HCT116 (cell line): ENCODE measurements at regions not wholly inside any gene's neighbourhood (a gene's known extent, or its start where the extent isn't known, plus 50 kb on each side); places are given as distances from the start of the nearest gene placed in this dataset.

ENCODE experiments used
- ATAC-seq: fragments of 200-7000 bp; cut with Tn5 transposase; 2 replicates; pipeline ENCODE4 v1.9.1; 2020; ENCODE audit warnings: mild to moderate bottlenecking, moderate library complexity
- BruUV-seq: library from RNA; stranded (reverse); fragments of 400-500 nt; replicated peaks from 2 replicates; lab custom pipeline; 2021; lab: Mats Ljungman, UMichigan
- CTCF ChIA-PET: fragments of 300-600 bp; sonication (Branson Sonifier 250); formaldehyde crosslinking; loops from one replicate; lab custom pipeline; 2021; ENCODE audit warnings: antibody characterized with exemption; lab: Charles Lee
- POLR2A ChIA-PET: fragments of 300-600, 350-600 bp; sonication (Branson Sonifier 250); formaldehyde crosslinking; loops from one replicate; lab custom pipeline; 2021; ENCODE audit warnings: antibody characterized with exemption; lab: Charles Lee
- RAD21 ChIA-PET, 2 experiments: fragments of 300-600 bp; sonication (Branson Sonifier 250); formaldehyde crosslinking; loops; one replicate each; lab custom pipeline; 2023; ENCODE audit warnings: low total read pairs in 2 of 2; ENCODE audit not compliant: uncharacterized antibody in 2 of 2, unreplicated experiment in 2 of 2, low non-redundant PET in 1 of 2; lab: Charles Lee
- DNase-seq: peaks from one replicate; pipeline ENCODE4 v3.0.0-alpha.2; 2010; ENCODE audit warnings: low read depth, low spot score
- H2AFZ ChIP-seq: fragments of 200-600 bp; shearing (Covaris generic), sonication (generic); 2 replicates; pipeline ENCODE4 v1.6.1; 2017; ENCODE audit warnings: low read depth, mixed run types, mixed read lengths, antibody characterized with exemption, low read length; ENCODE audit not compliant: poor library complexity, severe bottlenecking
- H3K27ac ChIP-seq: 2 replicates; pipeline ENCODE4 v1.5.1; 2012; ENCODE audit warnings: low read depth, low read length
- H3K27me3 ChIP-seq: fragments of 200-600 bp; sonication (generic); 2 replicates; pipeline ENCODE4 v1.6.1; 2016; ENCODE audit warnings: mixed run types, low read length, mixed read lengths; ENCODE audit not compliant: insufficient read depth
- H3K36me3 ChIP-seq, 2 experiments: fragments of 200-500 bp in 1 of 2; fragments of 200-600 bp in 1 of 2; sonication (Bioruptor generic) in 1 of 2; sonication (generic) in 1 of 2; 2 replicates each; pipeline versions ENCODE4 v1.5.1 to v1.6.1; 2014 to 2016; ENCODE audit warnings: low read length in 2 of 2, inconsistent platforms in 1 of 2, mixed read lengths in 1 of 2, mixed run types in 1 of 2; ENCODE audit not compliant: insufficient read depth in 2 of 2, control insufficient read depth in 1 of 2
- H3K4me1 ChIP-seq, 2 experiments: fragments of 200-600 bp in 1 of 2; sonication (generic) in 1 of 2; 2 replicates each; pipeline versions ENCODE4 v1.5.1 to v1.6.1; 2012 to 2017; ENCODE audit warnings: low read length in 2 of 2, inconsistent platforms in 1 of 2, mild to moderate bottlenecking in 1 of 2, mixed read lengths in 1 of 2, mixed run types in 1 of 2, moderate library complexity in 1 of 2; ENCODE audit not compliant: insufficient read depth in 2 of 2, control insufficient read depth in 1 of 2
- H3K4me2 ChIP-seq: fragments of 200-600 bp; sonication (generic); 2 replicates; pipeline ENCODE4 v1.6.1; 2017; ENCODE audit warnings: mixed run types, low read length, mixed read lengths
- H3K4me3 ChIP-seq, 2 experiments: fragments of 200-600 bp in 1 of 2; sonication (generic) in 1 of 2; replicated peaks in 1 of 2; 2 replicates each; pipeline ENCODE4 v1.5.1; 2011 to 2016; ENCODE audit warnings: low read length in 2 of 2, control low read depth in 1 of 2, low read depth in 1 of 2, mild to moderate bottlenecking in 1 of 2, mixed read lengths in 1 of 2, mixed run types in 1 of 2
- H3K79me2 ChIP-seq: fragments of 200-600 bp; sonication (generic); 2 replicates; pipeline ENCODE4 v1.6.1; 2017; ENCODE audit warnings: mild to moderate bottlenecking, mixed run types, low read length, moderate library complexity, mixed read lengths; ENCODE audit not compliant: insufficient read depth
- H3K9ac ChIP-seq: fragments of 200-600 bp; sonication (generic); 2 replicates; pipeline ENCODE4 v1.6.1; 2016; ENCODE audit warnings: low read length, mixed read lengths
- H3K9me2 ChIP-seq: fragments of 200-600 bp; sonication (generic), shearing (Covaris generic); 2 replicates; pipeline ENCODE4 v1.6.1; 2017; ENCODE audit warnings: mixed run types, mild to moderate bottlenecking, moderate library complexity; ENCODE audit not compliant: insufficient read depth
- H3K9me3 ChIP-seq, 2 experiments: fragments of 200-500 bp in 1 of 2; fragments of 200-600 bp in 1 of 2; sonication (Bioruptor generic) in 1 of 2; sonication (generic) in 1 of 2; 2 replicates each; pipeline ENCODE4 v1.6.1; 2014 to 2017; ENCODE audit warnings: low read length in 2 of 2, mixed read lengths in 2 of 2, inconsistent platforms in 1 of 2, low read depth in 1 of 2, mild to moderate bottlenecking in 1 of 2, mixed run types in 1 of 2, moderate library complexity in 1 of 2; ENCODE audit not compliant: control insufficient read depth in 1 of 2, insufficient read depth in 1 of 2
- H4K20me1 ChIP-seq: fragments of 200-600 bp; sonication (generic), shearing (Covaris generic); 2 replicates; pipeline ENCODE4 v1.6.1; 2017; ENCODE audit warnings: mixed run types, mild to moderate bottlenecking, moderate library complexity; ENCODE audit not compliant: insufficient read depth
- ATF3 ChIP-seq: IDR thresholded peaks from 2 replicates; pipeline ENCODE4 v1.6.1; 2012
- CEBPB ChIP-seq: IDR thresholded peaks from 2 replicates; pipeline ENCODE4 v1.6.1; 2012; ENCODE audit warnings: low read depth
- EGR1 ChIP-seq: IDR thresholded peaks from 2 replicates; pipeline ENCODE4 v1.6.1; 2012; ENCODE audit warnings: low read depth
- ELF1 ChIP-seq: IDR thresholded peaks from 2 replicates; pipeline ENCODE4 v1.6.1; 2012; ENCODE audit warnings: low read depth, borderline replicate concordance
- EZH2 ChIP-seq: fragments of 200-600 bp; sonication (generic); IDR thresholded peaks from 2 replicates; pipeline ENCODE4 v1.6.1; 2017; ENCODE audit warnings: antibody characterized with exemption, mixed run types
- EZH2phosphoT487 ChIP-seq: fragments of 200-600 bp; IDR thresholded peaks from 2 replicates; pipeline ENCODE4 v1.6.1; 2018; ENCODE audit warnings: antibody characterized with exemption, borderline replicate concordance
- FOSL1 ChIP-seq: IDR thresholded peaks from 2 replicates; pipeline ENCODE4 v1.6.1; 2012; ENCODE audit warnings: low read depth
- JUND ChIP-seq: IDR thresholded peaks from 2 replicates; pipeline ENCODE4 v1.6.1; 2012
- POLR2A ChIP-seq: IDR thresholded peaks from 2 replicates; pipeline ENCODE4 v1.7.0; 2011; ENCODE audit warnings: borderline replicate concordance; ENCODE audit not compliant: insufficient read depth, insufficient read length; ENCODE audit errors: extremely low read depth
- POLR2AphosphoS5 ChIP-seq: IDR thresholded peaks from 2 replicates; pipeline ENCODE4 v1.6.1; 2011; ENCODE audit warnings: mild to moderate bottlenecking, low read depth, low read length, moderate library complexity
- SRF ChIP-seq: IDR thresholded peaks from 2 replicates; pipeline ENCODE4 v1.6.1; 2012; ENCODE audit warnings: low read depth
- ZBTB33 ChIP-seq: IDR thresholded peaks from 2 replicates; pipeline ENCODE4 v1.6.1; 2011; ENCODE audit warnings: mild to moderate bottlenecking, low read length, moderate library complexity; ENCODE audit not compliant: insufficient replicate concordance; ENCODE audit errors: extremely low read depth
- ZFX ChIP-seq: fragments of 450-650 bp; IDR thresholded peaks from 2 replicates; pipeline ENCODE4 v1.6.1; 2017
- ZNF274 ChIP-seq: fragments of 200-500 bp; sonication (Bioruptor generic); IDR thresholded peaks from 2 replicates; pipeline ENCODE4 v1.6.1; 2014; ENCODE audit warnings: mild to moderate bottlenecking, low read depth, low read length, inconsistent platforms
- intact Hi-C: fragments of 100-400 bp; cut with micrococcal nuclease; formaldehyde crosslinking; loops from 2 replicates; pipeline ENCODE4 v1.10.0; 2022

GRCh38 chr18:65622436-65622835, 128.4 kb upstream of the CDH7 start:
- intact Hi-C loops = no loop called here
- Histone ChIP-seq H3K9me3 (peaks cover 4 to 42% of the 10 kb centered on the region in 2 experiments; a peak in 2 of 4 replicates), H3K36me3 (no peaks in the 10 kb centered on the region), H3K79me2 (no peaks in the 10 kb centered on the region), H3K27me3 (no peaks in the 10 kb centered on the region), H3K4me2 (no peak overlapping the region), H3K9me2 (no peaks in the 10 kb centered on the region), H3K27ac (no peak overlapping the region), H4K20me1 (no peaks in the 10 kb centered on the region), H3K4me3 (no peak overlapping the region), H3K4me1 (no peaks in the 10 kb centered on the region), H3K9ac (no peak overlapping the region), H2AFZ (no peak overlapping the region)
- no peak for TF ChIP-seq EZH2phosphoT487
- no peak for TF ChIP-seq FOSL1
- TF ChIP-seq ATF3 = no peak
- no peak for TF ChIP-seq POLR2AphosphoS5
- no peak for TF ChIP-seq EZH2
- no peak for TF ChIP-seq POLR2A
- TF ChIP-seq JUND = no peak
- no peak for TF ChIP-seq CEBPB
- no peak for TF ChIP-seq ZNF274
- TF ChIP-seq ZBTB33 = no peak
- TF ChIP-seq EGR1 = no peak
- no peak for TF ChIP-seq SRF
- no peak for TF ChIP-seq ZFX
- TF ChIP-seq ELF1 = no peak
- ChIA-PET CTCF (no interaction called here), POLR2A (no interaction called here), RAD21 (no interaction called here)
- ATAC-seq (no peak), DNase-seq (no peak)
- BruUV-seq = no TSS peak
